ENCODE measurements at regions not wholly inside any gene's neighbourhood (a gene's known extent, or its start where the extent isn't known, plus 50 kb on each side); places are given as distances from the start of the nearest gene placed in this dataset.

- DNase-seq (ENCODE audit: low spot score in 2 of 2), result no peak
- Histone ChIP-seq H3K4me3 (no peak overlapping the region), H3K36me3 (no peaks in the 10 kb centered on the region), H3K27ac (no peak overlapping the region), H3K27me3 (no peaks in the 10 kb centered on the region), H3K4me1 (peaks cover 4% of the 10 kb centered on the region), H3K9me3 (no peaks in the 10 kb centered on the region)
- no peak for TF ChIP-seq CTCF (IDR thresholded peaks at IDR 0.05)
- no peak for TF ChIP-seq POLR2A (IDR thresholded peaks at IDR 0.05)
- TF ChIP-seq POLR2AphosphoS5 (IDR thresholded peaks at IDR 0.05), result no peak
- TF ChIP-seq EP300 (IDR thresholded peaks at IDR 0.05), result no peak
- WGBS, result 92% methylated on average over 3 of the region's 3 CpGs
These were observed 603.0 kb upstream of the CADM1 start for GRCh38 chr11:116107229-116107628.

- Histone ChIP-seq H3K4me1 (peaks cover 4% of the 10 kb centered on the region), H3K9me3 (no peaks in the 10 kb centered on the region), H3K27ac (no peak overlapping the region), H3K36me3 (no peaks in the 10 kb centered on the region), H3K27me3 (no peaks in the 10 kb centered on the region), H3K4me3 (no peak overlapping the region)
- no peak for DNase-seq (ENCODE audit: low spot score in 2 of 2)
- no peak for TF ChIP-seq POLR2AphosphoS5 (IDR thresholded peaks at IDR 0.05)
- TF ChIP-seq CTCF (IDR thresholded peaks at IDR 0.05), result no peak
- TF ChIP-seq POLR2A (IDR thresholded peaks at IDR 0.05), result no peak
- TF ChIP-seq EP300 (IDR thresholded peaks at IDR 0.05), result no peak
- WGBS, result 77% methylated on average over 4 of the region's 4 CpGs
These were observed 600.4 kb upstream of the CADM1 start for GRCh38 chr11:116104498-116105174.

- 87% methylated on average over 3 of the region's 3 CpGs for WGBS
- no peak overlapping the region for H3K4me3 ChIP-seq
- no peaks in the 10 kb centered on the region for H3K36me3 ChIP-seq
- H3K27me3 ChIP-seq, result peaks cover 2% of the 10 kb centered on the region
- DNase-seq (ENCODE audit: low spot score in 2 of 2), result no peak
- H3K9me3 ChIP-seq, result no peaks in the 10 kb centered on the region
- TF ChIP-seq EP300 (IDR thresholded peaks at IDR 0.05), result no peak
- no peak for TF ChIP-seq POLR2AphosphoS5 (IDR thresholded peaks at IDR 0.05)
- TF ChIP-seq CTCF (IDR thresholded peaks at IDR 0.05), result no peak
- no peak for TF ChIP-seq POLR2A (IDR thresholded peaks at IDR 0.05)
- H3K4me1 ChIP-seq, result no peaks in the 10 kb centered on the region
- no peak overlapping the region for H3K27ac ChIP-seq
These were observed 597.7 kb upstream of the CADM1 start for GRCh38 chr11:116101902-116102301.

GRCh38 chr11:116100016-116100415, 595.8 kb upstream of the CADM1 start:
- no peak for DNase-seq (ENCODE audit: low spot score in 2 of 2)
- H3K9me3 ChIP-seq, result no peaks in the 10 kb centered on the region
- H3K36me3 ChIP-seq, result no peaks in the 10 kb centered on the region
- TF ChIP-seq CTCF (IDR thresholded peaks at IDR 0.05) (no peak), EP300 (IDR thresholded peaks at IDR 0.05) (no peak), POLR2A (IDR thresholded peaks at IDR 0.05) (no peak), POLR2AphosphoS5 (IDR thresholded peaks at IDR 0.05) (no peak)
- peaks cover 16% of the 10 kb centered on the region for H3K27me3 ChIP-seq
- WGBS, result 83% methylated on average over 2 of the region's 2 CpGs
- H3K27ac ChIP-seq, result no peak overlapping the region
- no peak overlapping the region for H3K4me3 ChIP-seq
- H3K4me1 ChIP-seq, result no peaks in the 10 kb centered on the region

GRCh38 chr11:116099541-116099940, 595.3 kb upstream of the CADM1 start:
- no peak for DNase-seq (ENCODE audit: low spot score in 2 of 2)
- no peak overlapping the region for H3K4me3 ChIP-seq
- H3K36me3 ChIP-seq, result no peaks in the 10 kb centered on the region
- no peak overlapping the region for H3K27ac ChIP-seq
- 89% methylated on average over 6 of the region's 6 CpGs for WGBS
- H3K9me3 ChIP-seq, result no peaks in the 10 kb centered on the region
- TF ChIP-seq EP300 (IDR thresholded peaks at IDR 0.05) (no peak), CTCF (IDR thresholded peaks at IDR 0.05) (no peak), POLR2A (IDR thresholded peaks at IDR 0.05) (no peak), POLR2AphosphoS5 (IDR thresholded peaks at IDR 0.05) (no peak)
- peaks cover 16% of the 10 kb centered on the region for H3K27me3 ChIP-seq
- no peaks in the 10 kb centered on the region for H3K4me1 ChIP-seq

All from suprapubic skin (tissue), 4 donors.